ENCODE measurements at regions not wholly inside any gene's neighbourhood (a gene's known extent, or its start where the extent isn't known, plus 50 kb on each side); places are given as distances from the start of the nearest gene placed in this dataset.

- TF ChIP-seq POLR2A (IDR thresholded peaks at IDR 0.05) = no peak
- TF ChIP-seq, protein P1, sequence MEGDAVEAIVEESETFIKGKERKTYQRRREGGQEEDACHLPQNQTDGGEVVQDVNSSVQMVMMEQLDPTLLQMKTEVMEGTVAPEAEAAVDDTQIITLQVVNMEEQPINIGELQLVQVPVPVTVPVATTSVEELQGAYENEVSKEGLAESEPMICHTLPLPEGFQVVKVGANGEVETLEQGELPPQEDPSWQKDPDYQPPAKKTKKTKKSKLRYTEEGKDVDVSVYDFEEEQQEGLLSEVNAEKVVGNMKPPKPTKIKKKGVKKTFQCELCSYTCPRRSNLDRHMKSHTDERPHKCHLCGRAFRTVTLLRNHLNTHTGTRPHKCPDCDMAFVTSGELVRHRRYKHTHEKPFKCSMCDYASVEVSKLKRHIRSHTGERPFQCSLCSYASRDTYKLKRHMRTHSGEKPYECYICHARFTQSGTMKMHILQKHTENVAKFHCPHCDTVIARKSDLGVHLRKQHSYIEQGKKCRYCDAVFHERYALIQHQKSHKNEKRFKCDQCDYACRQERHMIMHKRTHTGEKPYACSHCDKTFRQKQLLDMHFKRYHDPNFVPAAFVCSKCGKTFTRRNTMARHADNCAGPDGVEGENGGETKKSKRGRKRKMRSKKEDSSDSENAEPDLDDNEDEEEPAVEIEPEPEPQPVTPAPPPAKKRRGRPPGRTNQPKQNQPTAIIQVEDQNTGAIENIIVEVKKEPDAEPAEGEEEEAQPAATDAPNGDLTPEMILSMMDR (IDR thresholded peaks at IDR 0.05) = no peak
Measured at GRCh38 chr3:76025561-76025960, 240.2 kb upstream of the ZNF717 start.

All from breast epithelium (tissue), 3 donors.